22Rv1 (cell line): ENCODE measurements at regions not wholly inside any gene's neighbourhood (a gene's known extent, or its start where the extent isn't known, plus 50 kb on each side); places are given as distances from the start of the nearest gene placed in this dataset.

Experiments
- CTCF ChIP-seq: fragments of 450-650 bp; IDR thresholded peaks from 2 replicates; pipeline ENCODE4 v1.5.1; 2017; ENCODE audit warnings: mild to moderate bottlenecking
- ZFX ChIP-seq: fragments of 450-650 bp; IDR thresholded peaks from 2 replicates; pipeline ENCODE4 v1.6.1; 2017; ENCODE audit warnings: antibody characterized with exemption, borderline replicate concordance

- no peak for TF ChIP-seq CTCF
- no peak for TF ChIP-seq ZFX
These were observed 371.7 kb downstream of the INHBA start for GRCh38 chr7:41331194-41331593.
